Right lobe of liver (tissue), 4 donors: ENCODE measurements at regions not wholly inside any gene's neighbourhood (a gene's known extent, or its start where the extent isn't known, plus 50 kb on each side); places are given as distances from the start of the nearest gene placed in this dataset.

Experiments
- POLR2A ChIP-seq: fragments of 450-650 bp; IDR thresholded peaks from one replicate; pipeline ENCODE4 v1.6.1; 2017; ENCODE audit warnings: antibody characterized with exemption, mild to moderate bottlenecking
- TF ChIP-seq, protein P1 (sequence below), 4 donors: fragments of 200-600 bp in 3 of 4; fragments of 450-650 bp in 1 of 4; IDR thresholded peaks; one replicate each; pipeline versions ENCODE4 v1.5.1 to v1.8.0; 2016 to 2022; ENCODE audit warnings: antibody characterized with exemption in 4 of 4, mild to moderate bottlenecking in 2 of 4
- donor health status: DM: no; HTN: no; CAD: no.
- donor health status: DM: no; HTN: no; CAD: no.
- donor health status: DM: no; HTN: yes; CAD: no.

- TF ChIP-seq, protein P1, sequence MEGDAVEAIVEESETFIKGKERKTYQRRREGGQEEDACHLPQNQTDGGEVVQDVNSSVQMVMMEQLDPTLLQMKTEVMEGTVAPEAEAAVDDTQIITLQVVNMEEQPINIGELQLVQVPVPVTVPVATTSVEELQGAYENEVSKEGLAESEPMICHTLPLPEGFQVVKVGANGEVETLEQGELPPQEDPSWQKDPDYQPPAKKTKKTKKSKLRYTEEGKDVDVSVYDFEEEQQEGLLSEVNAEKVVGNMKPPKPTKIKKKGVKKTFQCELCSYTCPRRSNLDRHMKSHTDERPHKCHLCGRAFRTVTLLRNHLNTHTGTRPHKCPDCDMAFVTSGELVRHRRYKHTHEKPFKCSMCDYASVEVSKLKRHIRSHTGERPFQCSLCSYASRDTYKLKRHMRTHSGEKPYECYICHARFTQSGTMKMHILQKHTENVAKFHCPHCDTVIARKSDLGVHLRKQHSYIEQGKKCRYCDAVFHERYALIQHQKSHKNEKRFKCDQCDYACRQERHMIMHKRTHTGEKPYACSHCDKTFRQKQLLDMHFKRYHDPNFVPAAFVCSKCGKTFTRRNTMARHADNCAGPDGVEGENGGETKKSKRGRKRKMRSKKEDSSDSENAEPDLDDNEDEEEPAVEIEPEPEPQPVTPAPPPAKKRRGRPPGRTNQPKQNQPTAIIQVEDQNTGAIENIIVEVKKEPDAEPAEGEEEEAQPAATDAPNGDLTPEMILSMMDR (IDR thresholded peaks at IDR 0.05): no peak
- no peak for TF ChIP-seq POLR2A
Measured at GRCh38 chr2:22536133-22536532, 848.8 kb upstream of the KLHL29 start.
